Endothelial cell of umbilical vein (primary cell): ENCODE measurements at regions not wholly inside any gene's neighbourhood (a gene's known extent, or its start where the extent isn't known, plus 50 kb on each side); places are given as distances from the start of the nearest gene placed in this dataset.

Source experiments
- BruUV-seq: library from RNA; stranded (reverse); fragments of 400-500 nt; replicated peaks from 2 replicates; lab custom pipeline; 2021; lab: Mats Ljungman, UMichigan
- CTCF ChIA-PET: fragments of 300-600, 350-600 bp; sonication (Branson Sonifier 250); formaldehyde crosslinking; loops from one replicate; lab custom pipeline; 2021; ENCODE audit warnings: antibody characterized with exemption, inconsistent platforms; lab: Charles Lee
- POLR2A ChIA-PET: fragments of 300-600, 350-600 bp; sonication (Branson Sonifier 250); formaldehyde crosslinking; loops from one replicate; lab custom pipeline; 2021; ENCODE audit warnings: antibody characterized with exemption, inconsistent platforms; lab: Charles Lee
- DNase-seq: peaks from one replicate; pipeline ENCODE4 v3.0.0-alpha.2; 2011; ENCODE audit warnings: low read depth, low spot score
- FAIRE-seq: peaks from 2 replicates; lab custom pipeline; 2011; peaks lifted over from hg19 to GRCh38; lab: Jason Lieb, UNC
- H2AFZ ChIP-seq: 2 replicates; pipeline ENCODE4 v1.6.0; 2012; ENCODE audit warnings: low read depth, low read length, control low read depth, inconsistent platforms
- H3K27ac ChIP-seq: 2 replicates; pipeline ENCODE4 v1.5.1; 2011; ENCODE audit warnings: low read depth, mild to moderate bottlenecking, control low read depth, low read length, moderate library complexity; ENCODE audit not compliant: insufficient read depth
- H3K27me3 ChIP-seq, 2 experiments: 2 replicates each; pipeline versions ENCODE4 v1.6.0 to v1.6.1; 2011; ENCODE audit warnings: low read length in 2 of 2, mixed read lengths in 1 of 2; ENCODE audit not compliant: control insufficient read depth in 2 of 2, insufficient read depth in 2 of 2
- H3K36me3 ChIP-seq, 2 experiments: 2 replicates in 1 of 2; 3 replicates in 1 of 2; pipeline ENCODE4 v1.5.1; 2011; ENCODE audit warnings: low read length in 2 of 2, mild to moderate bottlenecking in 1 of 2, moderate library complexity in 1 of 2; ENCODE audit not compliant: control insufficient read depth in 2 of 2, insufficient read depth in 2 of 2; ENCODE audit errors: extremely low read depth in 1 of 2
- H3K4me1 ChIP-seq: 3 replicates; pipeline ENCODE4 v1.5.1; 2011; ENCODE audit warnings: mild to moderate bottlenecking, low read length; ENCODE audit not compliant: control insufficient read depth, insufficient read depth; ENCODE audit errors: extremely low read depth
- H3K4me2 ChIP-seq: 2 replicates; pipeline ENCODE4 v1.6.1; 2011; ENCODE audit warnings: low read length, control low read depth, mixed read lengths; ENCODE audit not compliant: insufficient read depth
- H3K4me3 ChIP-seq, 3 experiments: fragments of 200-600 bp in 1 of 3; sonication (generic), shearing (Covaris generic) in 1 of 3; replicated peaks in 1 of 3; 2 replicates each; pipeline ENCODE4 v1.5.1; 2011 to 2016; ENCODE audit warnings: control low read depth in 3 of 3, low read length in 3 of 3, mild to moderate bottlenecking in 2 of 3, inconsistent platforms in 1 of 3, low read depth in 1 of 3, moderate library complexity in 1 of 3; ENCODE audit not compliant: insufficient read depth in 1 of 3
- H3K79me2 ChIP-seq: 2 replicates; pipeline ENCODE4 v1.6.0; 2012; ENCODE audit warnings: low read length, inconsistent platforms; ENCODE audit not compliant: control insufficient read depth, insufficient read depth
- H3K9ac ChIP-seq: replicated peaks from 2 replicates; pipeline ENCODE3; 2011; ENCODE audit warnings: low read length, control low read depth; ENCODE audit not compliant: insufficient read depth; ENCODE audit errors: extremely low read depth
- H3K9me1 ChIP-seq: replicated peaks from 3 replicates; pipeline ENCODE4 v1.6.0; 2011; ENCODE audit warnings: mild to moderate bottlenecking, low read length; ENCODE audit not compliant: control insufficient read depth, insufficient read depth; ENCODE audit errors: extremely low read depth
- H3K9me3 ChIP-seq: replicated peaks from 2 replicates; pipeline ENCODE4 v1.5.1; 2012; ENCODE audit warnings: low read length, inconsistent platforms; ENCODE audit not compliant: control insufficient read depth, insufficient read depth
- H4K20me1 ChIP-seq: replicated peaks from 2 replicates; pipeline ENCODE3; 2011; ENCODE audit warnings: mild to moderate bottlenecking, low read length; ENCODE audit not compliant: control insufficient read depth, insufficient read depth; ENCODE audit errors: extremely low read depth
- EZH2 ChIP-seq: IDR thresholded peaks from 2 replicates; pipeline ENCODE4 v1.6.1; 2012; ENCODE audit warnings: borderline replicate concordance, low read depth, mild to moderate bottlenecking, moderate library complexity, low read length, inconsistent platforms; ENCODE audit not compliant: severe bottlenecking
- FOS ChIP-seq: IDR thresholded peaks from 2 replicates; pipeline ENCODE4 v1.6.1; 2011; ENCODE audit warnings: mild to moderate bottlenecking, low read length, moderate library complexity, borderline replicate concordance; ENCODE audit not compliant: insufficient read depth
- GATA2 ChIP-seq: IDR thresholded peaks from 2 replicates; pipeline ENCODE4 v1.7.0; 2011; ENCODE audit warnings: low read depth, mild to moderate bottlenecking, moderate library complexity, mixed read lengths, low read length; ENCODE audit not compliant: insufficient read length, insufficient read depth
- JUN ChIP-seq: IDR thresholded peaks from 2 replicates; pipeline ENCODE4 v1.6.1; 2011; ENCODE audit warnings: borderline replicate concordance, low read depth; ENCODE audit not compliant: insufficient read length, insufficient read depth
- MAX ChIP-seq: IDR thresholded peaks from 2 replicates; pipeline ENCODE4 v1.6.1; 2011; ENCODE audit not compliant: insufficient read depth, insufficient read length
- MYC ChIP-seq: IDR thresholded peaks from one replicate; pipeline ENCODE4 v1.6.1; 2011; ENCODE audit warnings: mild to moderate bottlenecking, low read depth, low read length
- POLR2A ChIP-seq: IDR thresholded peaks from 2 replicates; pipeline ENCODE4 v1.6.1; 2012; ENCODE audit warnings: low read depth, mild to moderate bottlenecking, control low read depth, low read length
- POLR2AphosphoS5 ChIP-seq: IDR thresholded peaks from 2 replicates; pipeline ENCODE4 v1.6.1; 2012; ENCODE audit warnings: low read depth, mild to moderate bottlenecking, control low read depth, low read length, moderate library complexity; ENCODE audit not compliant: insufficient read depth
- dilution Hi-C: fragments of 300-500 bp; cut with MboI; formaldehyde crosslinking; loops from one replicate; pipeline ENCODE4 v1.15.0; 2019; ENCODE audit warnings: low sequenced_read_pairs; ENCODE audit not compliant: extremely low pct_ligation_motif_present
- intact Hi-C: fragments of 100-400 bp; cut with micrococcal nuclease; formaldehyde crosslinking; loops from one replicate; pipeline ENCODE4 v1.10.0; 2022
- TF ChIP-seq, protein P1 (sequence below), 2 donors: IDR thresholded peaks; 1 replicate in 1 of 2; 2 replicates in 1 of 2; pipeline ENCODE4 v1.5.1; 2011; ENCODE audit warnings: low read length in 2 of 2, mild to moderate bottlenecking in 2 of 2, moderate library complexity in 2 of 2, control low read depth in 1 of 2, inconsistent platforms in 1 of 2, low read depth in 1 of 2; ENCODE audit not compliant: insufficient read depth in 1 of 2; ENCODE audit errors: extremely low read depth in 1 of 2

DNA sequence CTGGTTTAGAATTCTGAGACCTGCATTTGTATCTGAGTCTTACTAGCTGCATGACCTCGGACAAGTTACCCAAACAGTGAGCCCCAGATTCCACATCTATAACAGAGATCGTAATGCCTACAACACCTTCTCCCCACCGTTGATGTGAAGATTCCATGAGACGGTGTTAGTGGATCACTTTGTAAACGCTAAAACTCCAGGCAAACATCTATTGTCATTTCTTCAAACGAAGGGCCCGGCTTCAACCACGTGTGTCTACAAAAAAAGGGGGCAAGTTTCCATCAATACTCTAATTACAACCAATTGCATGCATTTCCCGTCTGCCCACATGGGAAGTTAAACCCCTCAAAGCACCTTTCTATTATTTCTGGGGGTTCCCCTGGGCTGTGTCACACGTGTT, 99.1 kb upstream of the ENPP6 start:
- H4K20me1 ChIP-seq = no peaks in the 10 kb centered on the region
- no peak overlapping the region for H2AFZ ChIP-seq
- H3K27me3 ChIP-seq = peaks cover 0 to 1% of the 10 kb centered on the region in 2 experiments
- TF ChIP-seq GATA2 = no peak
- no peak for TF ChIP-seq MYC
- TF ChIP-seq MAX = no peak
- no peak for TF ChIP-seq EZH2
- no peak for TF ChIP-seq POLR2A
- TF ChIP-seq, protein P1, sequence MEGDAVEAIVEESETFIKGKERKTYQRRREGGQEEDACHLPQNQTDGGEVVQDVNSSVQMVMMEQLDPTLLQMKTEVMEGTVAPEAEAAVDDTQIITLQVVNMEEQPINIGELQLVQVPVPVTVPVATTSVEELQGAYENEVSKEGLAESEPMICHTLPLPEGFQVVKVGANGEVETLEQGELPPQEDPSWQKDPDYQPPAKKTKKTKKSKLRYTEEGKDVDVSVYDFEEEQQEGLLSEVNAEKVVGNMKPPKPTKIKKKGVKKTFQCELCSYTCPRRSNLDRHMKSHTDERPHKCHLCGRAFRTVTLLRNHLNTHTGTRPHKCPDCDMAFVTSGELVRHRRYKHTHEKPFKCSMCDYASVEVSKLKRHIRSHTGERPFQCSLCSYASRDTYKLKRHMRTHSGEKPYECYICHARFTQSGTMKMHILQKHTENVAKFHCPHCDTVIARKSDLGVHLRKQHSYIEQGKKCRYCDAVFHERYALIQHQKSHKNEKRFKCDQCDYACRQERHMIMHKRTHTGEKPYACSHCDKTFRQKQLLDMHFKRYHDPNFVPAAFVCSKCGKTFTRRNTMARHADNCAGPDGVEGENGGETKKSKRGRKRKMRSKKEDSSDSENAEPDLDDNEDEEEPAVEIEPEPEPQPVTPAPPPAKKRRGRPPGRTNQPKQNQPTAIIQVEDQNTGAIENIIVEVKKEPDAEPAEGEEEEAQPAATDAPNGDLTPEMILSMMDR (IDR thresholded peaks at IDR 0.05; ENCODE audit: extremely low read depth in 1 of 2, insufficient read depth in 1 of 2, low read depth in 1 of 2, low read length in 2 of 2) = no peak
- no peak for TF ChIP-seq POLR2AphosphoS5
- TF ChIP-seq FOS = no peak
- no peak for TF ChIP-seq JUN
- no peak for DNase-seq
- no peak for FAIRE-seq
- no peak overlapping the region for H3K27ac ChIP-seq
- intact Hi-C loops (no loop called here), dilution Hi-C loops (no loop called here)
- H3K9me3 ChIP-seq = no peaks in the 10 kb centered on the region
- H3K4me2 ChIP-seq = no peak overlapping the region
- no peak overlapping the region for H3K9ac ChIP-seq
- H3K4me3 ChIP-seq = no peak overlapping the region
- no peaks in the 10 kb centered on the region for H3K36me3 ChIP-seq
- no TSS peak for BruUV-seq
- no peaks in the 10 kb centered on the region for H3K79me2 ChIP-seq
- POLR2A ChIA-PET = no interaction called here
- H3K4me1 ChIP-seq = no peaks in the 10 kb centered on the region
- CTCF ChIA-PET = no interaction called here
- no peaks in the 10 kb centered on the region for H3K9me1 ChIP-seq
